ENCODE measurements at regions not wholly inside any gene's neighbourhood (a gene's known extent, or its start where the extent isn't known, plus 50 kb on each side); places are given as distances from the start of the nearest gene placed in this dataset.

- no peak for TF ChIP-seq GATA3 (IDR thresholded peaks at IDR 0.05; ENCODE audit: low read depth, low read length)
- no peak for TF ChIP-seq GATA2 (IDR thresholded peaks at IDR 0.05; ENCODE audit: low read depth, low read length)
Measured at GRCh38 chr18:55780586-55781071, 192.6 kb upstream of the TCF4 start.

GRCh38 chr18:55779691-55780585, 191.9 kb upstream of the TCF4 start:
- no peak; the same call in 1 of the 2 replicates for TF ChIP-seq GATA2 (IDR thresholded peaks at IDR 0.05; ENCODE audit: low read depth, low read length)
- TF ChIP-seq GATA3 (IDR thresholded peaks at IDR 0.05; ENCODE audit: low read depth, low read length) = no peak

GRCh38 chr18:55778788-55779690, 191.0 kb upstream of the TCF4 start:
- TF ChIP-seq GATA2 (IDR thresholded peaks at IDR 0.05; ENCODE audit: low read depth, low read length) (0 out of 2 replicates have a peak, but pooled peaks have one; percentile 8), GATA3 (IDR thresholded peaks at IDR 0.05; ENCODE audit: low read depth, low read length) (no peak)

GRCh38 chr18:55777666-55778304, 189.8 kb upstream of the TCF4 start:
- no peak for TF ChIP-seq GATA2 (IDR thresholded peaks at IDR 0.05; ENCODE audit: low read depth, low read length)
- no peak for TF ChIP-seq GATA3 (IDR thresholded peaks at IDR 0.05; ENCODE audit: low read depth, low read length)

- TF ChIP-seq GATA3 (IDR thresholded peaks at IDR 0.05; ENCODE audit: low read depth, low read length) (no peak), GATA2 (IDR thresholded peaks at IDR 0.05; ENCODE audit: low read depth, low read length) (no peak)
Measured at GRCh38 chr18:55775972-55776371, 188.0 kb upstream of the TCF4 start.

GRCh38 chr18:55774505-55774904, 186.5 kb upstream of the TCF4 start:
- TF ChIP-seq GATA2 (IDR thresholded peaks at IDR 0.05; ENCODE audit: low read depth, low read length) = no peak
- TF ChIP-seq GATA3 (IDR thresholded peaks at IDR 0.05; ENCODE audit: low read depth, low read length) = no peak

GRCh38 chr18:55768255-55768654, 180.3 kb upstream of the TCF4 start:
- TF ChIP-seq GATA3 (IDR thresholded peaks at IDR 0.05; ENCODE audit: low read depth, low read length) = no peak
- TF ChIP-seq GATA2 (IDR thresholded peaks at IDR 0.05; ENCODE audit: low read depth, low read length) = no peak

- no peak for TF ChIP-seq GATA3 (IDR thresholded peaks at IDR 0.05; ENCODE audit: low read depth, low read length)
- TF ChIP-seq GATA2 (IDR thresholded peaks at IDR 0.05; ENCODE audit: low read depth, low read length) = no peak
Measured at GRCh38 chr18:55764386-55764785, 176.4 kb upstream of the TCF4 start.

GRCh38 chr18:55763805-55764204, 175.8 kb upstream of the TCF4 start:
- TF ChIP-seq GATA2 (IDR thresholded peaks at IDR 0.05; ENCODE audit: low read depth, low read length) = no peak
- TF ChIP-seq GATA3 (IDR thresholded peaks at IDR 0.05; ENCODE audit: low read depth, low read length) = no peak

GRCh38 chr18:55763298-55763697, 175.3 kb upstream of the TCF4 start:
- TF ChIP-seq GATA3 (IDR thresholded peaks at IDR 0.05; ENCODE audit: low read depth, low read length) = no peak
- no peak for TF ChIP-seq GATA2 (IDR thresholded peaks at IDR 0.05; ENCODE audit: low read depth, low read length)

- TF ChIP-seq GATA2 (IDR thresholded peaks at IDR 0.05; ENCODE audit: low read depth, low read length) = peak; percentile 34; the same call in 1 of the 2 replicates
- TF ChIP-seq GATA3 (IDR thresholded peaks at IDR 0.05; ENCODE audit: low read depth, low read length) = peak; percentile 24; the same call in 1 of the 2 replicates
Measured at GRCh38 chr18:55762424-55762823, 174.4 kb upstream of the TCF4 start.

GRCh38 chr18:55753643-55754263, 165.8 kb upstream of the TCF4 start:
- TF ChIP-seq GATA2 (IDR thresholded peaks at IDR 0.05; ENCODE audit: low read depth, low read length) (no peak), GATA3 (IDR thresholded peaks at IDR 0.05; ENCODE audit: low read depth, low read length) (no peak)

GRCh38 chr18:55751476-55751875, 163.5 kb upstream of the TCF4 start:
- TF ChIP-seq GATA3 (IDR thresholded peaks at IDR 0.05; ENCODE audit: low read depth, low read length) = no peak
- TF ChIP-seq GATA2 (IDR thresholded peaks at IDR 0.05; ENCODE audit: low read depth, low read length) = no peak

Measured in SH-SY5Y (cell line).